AG08396 (cell line): ENCODE measurements at regions not wholly inside any gene's neighbourhood (a gene's known extent, or its start where the extent isn't known, plus 50 kb on each side); places are given as distances from the start of the nearest gene placed in this dataset.

Experiments
- DNase-seq: peaks from one replicate; pipeline ENCODE4 v3.0.0; 2012; ENCODE audit warnings: low spot score, mixed read lengths

- no peak for DNase-seq
Observed at GRCh38 chr13:38519229-38519911, 167.5 kb upstream of the FREM2 start.

GRCh38 chr13:38520041-38520440 is 166.8 kb upstream of the FREM2 start:
- no peak for DNase-seq

GRCh38 chr13:38527140-38527539 is 159.7 kb upstream of the FREM2 start:
- DNase-seq: no peak

- no peak for DNase-seq
Observed at GRCh38 chr13:38528986-38529385, 157.9 kb upstream of the FREM2 start.

- no peak for DNase-seq
Observed at GRCh38 chr13:38530492-38530891, 156.4 kb upstream of the FREM2 start.

- no peak for DNase-seq
Observed at GRCh38 chr13:38535261-38535660, 151.6 kb upstream of the FREM2 start.

- no peak for DNase-seq
Observed at GRCh38 chr13:38537051-38537450, 149.8 kb upstream of the FREM2 start.

GRCh38 chr13:38538422-38538821 is 148.5 kb upstream of the FREM2 start:
- no peak for DNase-seq

GRCh38 chr13:38539632-38540031 is 147.2 kb upstream of the FREM2 start:
- no peak for DNase-seq

- no peak for DNase-seq
Observed at GRCh38 chr13:38542601-38543000, 144.3 kb upstream of the FREM2 start.

- DNase-seq: no peak
Observed at GRCh38 chr13:38543561-38543960, 143.3 kb upstream of the FREM2 start.

- DNase-seq: no peak
Observed at GRCh38 chr13:38563739-38564138, 123.1 kb upstream of the FREM2 start.

GRCh38 chr13:38564256-38565150 is 122.4 kb upstream of the FREM2 start:
- DNase-seq: no peak

GRCh38 chr13:38566023-38566422 is 120.9 kb upstream of the FREM2 start:
- no peak for DNase-seq

GRCh38 chr13:38566519-38566918 is 120.4 kb upstream of the FREM2 start:
- no peak for DNase-seq

- DNase-seq: no peak
Observed at GRCh38 chr13:38570706-38571105, 116.2 kb upstream of the FREM2 start.

- no peak for DNase-seq
Observed at GRCh38 chr13:38575427-38575826, 111.5 kb upstream of the FREM2 start.

GRCh38 chr13:38577048-38577447 is 109.8 kb upstream of the FREM2 start:
- no peak for DNase-seq

GRCh38 chr13:38582133-38582532 is 104.7 kb upstream of the FREM2 start:
- DNase-seq: peak; percentile 6

GRCh38 chr13:38590230-38590629 is 96.6 kb upstream of the FREM2 start:
- DNase-seq: no peak

GRCh38 chr13:38590796-38591507 is 95.9 kb upstream of the FREM2 start:
- DNase-seq: no peak

- DNase-seq: no peak
Observed at GRCh38 chr13:38602266-38602665, 84.6 kb upstream of the FREM2 start.
